HL-60 (cell line): ENCODE measurements at regions not wholly inside any gene's neighbourhood (a gene's known extent, or its start where the extent isn't known, plus 50 kb on each side); places are given as distances from the start of the nearest gene placed in this dataset.

ENCODE experiments used
- DNase-seq, 2 experiments: peaks; one replicate each; pipeline ENCODE4 v3.0.0-alpha.2; 2010 to 2020; ENCODE audit warnings: low read depth in 1 of 2, low spot score in 1 of 2
- H3K27ac ChIP-seq: fragments of 250-450 bp; sonication (Bioruptor Pico); replicated peaks from 2 replicates; pipeline ENCODE4 v1.5.1; 2020; ENCODE audit warnings: mild to moderate bottlenecking, moderate library complexity
- H3K27me3 ChIP-seq: fragments of 250-450 bp; sonication (Bioruptor Pico); 2 replicates; pipeline ENCODE4 v1.5.1; 2021; ENCODE audit warnings: mild to moderate bottlenecking, moderate library complexity; ENCODE audit not compliant: insufficient read depth, poor library complexity, severe bottlenecking
- H3K4me3 ChIP-seq: replicated peaks from 2 replicates; pipeline ENCODE4 v1.5.1; 2011; ENCODE audit warnings: mild to moderate bottlenecking, control low read depth, low read length; ENCODE audit not compliant: insufficient read depth
- CTCF ChIP-seq: IDR thresholded peaks from one replicate; pipeline ENCODE4 v1.5.1; 2011; ENCODE audit warnings: low read length, control low read depth, inconsistent platforms; ENCODE audit not compliant: insufficient read depth
- GABPA ChIP-seq: IDR thresholded peaks from 2 replicates; pipeline ENCODE4 v1.6.1; 2012; ENCODE audit warnings: low read depth
- POLR2AphosphoS5 ChIP-seq: IDR thresholded peaks from 2 replicates; pipeline ENCODE4 v1.6.1; 2012; ENCODE audit warnings: low read depth
- REST ChIP-seq: IDR thresholded peaks from 2 replicates; pipeline ENCODE4 v1.6.1; 2012; ENCODE audit warnings: low read depth; ENCODE audit not compliant: insufficient replicate concordance
- SPI1 ChIP-seq: IDR thresholded peaks from 2 replicates; pipeline ENCODE4 v1.6.1; 2012; ENCODE audit warnings: low read depth, mild to moderate bottlenecking, borderline replicate concordance

GRCh38 chr2:56502616-56503015, 318.8 kb downstream of the CCDC85A start:
- H3K27ac ChIP-seq, result no peak overlapping the region
- DNase-seq, result no peak
- no peaks in the 10 kb centered on the region for H3K27me3 ChIP-seq
- TF ChIP-seq SPI1 (no peak), GABPA (no peak), CTCF (no peak), REST (no peak), POLR2AphosphoS5 (no peak)
- no peak overlapping the region for H3K4me3 ChIP-seq

- no peak overlapping the region for H3K4me3 ChIP-seq
- TF ChIP-seq GABPA (no peak), SPI1 (0 out of 2 replicates have a peak, but pooled peaks have one; percentile 11)
- no peak for DNase-seq
- H3K27ac ChIP-seq, result no peak overlapping the region
- H3K27me3 ChIP-seq, result no peaks in the 10 kb centered on the region
These were observed 322.1 kb downstream of the CCDC85A start for GRCh38 chr2:56505885-56506284.

GRCh38 chr2:56508662-56509061, 324.9 kb downstream of the CCDC85A start:
- TF ChIP-seq GABPA, result no peak
- TF ChIP-seq REST, result no peak
- no peak for TF ChIP-seq CTCF
- TF ChIP-seq SPI1, result no peak
- no peak overlapping the region for H3K27ac ChIP-seq
- H3K27me3 ChIP-seq, result no peaks in the 10 kb centered on the region
- DNase-seq, result no peak
- H3K4me3 ChIP-seq, result no peak overlapping the region

GRCh38 chr2:56510610-56511009, 326.8 kb downstream of the CCDC85A start:
- no peak for TF ChIP-seq SPI1
- no peak for TF ChIP-seq POLR2AphosphoS5
- TF ChIP-seq REST, result no peak
- no peak for TF ChIP-seq CTCF
- TF ChIP-seq GABPA, result no peak
- H3K27ac ChIP-seq, result no peak overlapping the region
- no peak overlapping the region for H3K4me3 ChIP-seq
- no peak for DNase-seq
- H3K27me3 ChIP-seq, result no peaks in the 10 kb centered on the region
